ENCODE measurements at regions not wholly inside any gene's neighbourhood (a gene's known extent, or its start where the extent isn't known, plus 50 kb on each side); places are given as distances from the start of the nearest gene placed in this dataset.

DNA sequence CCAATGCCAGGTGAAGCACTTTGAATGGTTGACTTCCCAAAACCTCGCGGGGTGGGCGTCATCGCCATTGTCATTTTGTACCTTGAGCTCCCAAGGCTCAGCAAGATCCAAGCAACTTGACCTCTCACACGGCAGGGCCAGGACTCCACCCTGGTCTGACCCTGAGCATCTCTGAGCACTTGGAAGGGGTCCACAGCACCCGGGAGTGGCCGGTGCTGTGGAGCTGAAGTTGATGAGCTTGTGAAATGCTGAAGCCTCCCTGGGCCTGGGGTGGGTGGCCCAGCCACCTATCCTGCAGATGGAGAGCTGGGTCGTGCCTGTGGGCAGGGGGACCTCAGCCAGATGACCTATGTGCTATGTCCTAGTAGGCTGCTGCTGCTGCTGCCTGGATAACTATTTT lies 283.3 kb upstream of the FOXF1 start:
- no TSS peak for BruUV-seq (replicated peaks)
- CTCF ChIA-PET: no interaction called here
- in situ Hi-C loops (cut with HindIII; ENCODE audit: low pct_unique_long_range_greater_than_20kb, low sequenced_read_pairs) (no loop called here), intact Hi-C loops (cut with micrococcal nuclease; ENCODE audit: unreplicated experiment) (no loop called here)
- H3K4me1 ChIP-seq (ENCODE audit: control insufficient read depth, insufficient read depth, low read length): no peaks in the 10 kb centered on the region
- H3K9me3 ChIP-seq (ENCODE audit: control insufficient read depth, insufficient read depth, low read depth, low read length): no peaks in the 10 kb centered on the region
- ATAC-seq (no peak), DNase-seq (ENCODE audit: low read depth, low spot score) (no peak)
- no peak overlapping the region for H3K4me3 ChIP-seq (ENCODE audit: low read depth in 2 of 2, low read length in 2 of 2)
- no peaks in the 10 kb centered on the region for H3K36me3 ChIP-seq (ENCODE audit: control insufficient read depth, insufficient read depth, low read length)
- POLR2A ChIA-PET: interaction anchor here (0.6 kb wide), 1 partner anchor 8 kb away, joined by 4 read pairs; no protein-coding TSS in a partner anchor
- no peak overlapping the region for H3K27ac ChIP-seq (ENCODE audit: low read length)
- peaks cover 13% of the 10 kb centered on the region for H3K27me3 ChIP-seq (ENCODE audit: control insufficient read depth, insufficient read depth, low read length)
- TF ChIP-seq TCF7L2 (IDR thresholded peaks at IDR 0.05; ENCODE audit: low read depth, low read length) (no peak), SIN3A (IDR thresholded peaks at IDR 0.05; ENCODE audit: borderline replicate concordance, insufficient read depth, low read depth, low read length) (no peak), POLR2AphosphoS5 (IDR thresholded peaks at IDR 0.05; ENCODE audit: low read depth, low read length) (no peak)
- TF ChIP-seq, protein P1, sequence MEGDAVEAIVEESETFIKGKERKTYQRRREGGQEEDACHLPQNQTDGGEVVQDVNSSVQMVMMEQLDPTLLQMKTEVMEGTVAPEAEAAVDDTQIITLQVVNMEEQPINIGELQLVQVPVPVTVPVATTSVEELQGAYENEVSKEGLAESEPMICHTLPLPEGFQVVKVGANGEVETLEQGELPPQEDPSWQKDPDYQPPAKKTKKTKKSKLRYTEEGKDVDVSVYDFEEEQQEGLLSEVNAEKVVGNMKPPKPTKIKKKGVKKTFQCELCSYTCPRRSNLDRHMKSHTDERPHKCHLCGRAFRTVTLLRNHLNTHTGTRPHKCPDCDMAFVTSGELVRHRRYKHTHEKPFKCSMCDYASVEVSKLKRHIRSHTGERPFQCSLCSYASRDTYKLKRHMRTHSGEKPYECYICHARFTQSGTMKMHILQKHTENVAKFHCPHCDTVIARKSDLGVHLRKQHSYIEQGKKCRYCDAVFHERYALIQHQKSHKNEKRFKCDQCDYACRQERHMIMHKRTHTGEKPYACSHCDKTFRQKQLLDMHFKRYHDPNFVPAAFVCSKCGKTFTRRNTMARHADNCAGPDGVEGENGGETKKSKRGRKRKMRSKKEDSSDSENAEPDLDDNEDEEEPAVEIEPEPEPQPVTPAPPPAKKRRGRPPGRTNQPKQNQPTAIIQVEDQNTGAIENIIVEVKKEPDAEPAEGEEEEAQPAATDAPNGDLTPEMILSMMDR (IDR thresholded peaks at IDR 0.05): no peak
- TF ChIP-seq, protein P2, sequence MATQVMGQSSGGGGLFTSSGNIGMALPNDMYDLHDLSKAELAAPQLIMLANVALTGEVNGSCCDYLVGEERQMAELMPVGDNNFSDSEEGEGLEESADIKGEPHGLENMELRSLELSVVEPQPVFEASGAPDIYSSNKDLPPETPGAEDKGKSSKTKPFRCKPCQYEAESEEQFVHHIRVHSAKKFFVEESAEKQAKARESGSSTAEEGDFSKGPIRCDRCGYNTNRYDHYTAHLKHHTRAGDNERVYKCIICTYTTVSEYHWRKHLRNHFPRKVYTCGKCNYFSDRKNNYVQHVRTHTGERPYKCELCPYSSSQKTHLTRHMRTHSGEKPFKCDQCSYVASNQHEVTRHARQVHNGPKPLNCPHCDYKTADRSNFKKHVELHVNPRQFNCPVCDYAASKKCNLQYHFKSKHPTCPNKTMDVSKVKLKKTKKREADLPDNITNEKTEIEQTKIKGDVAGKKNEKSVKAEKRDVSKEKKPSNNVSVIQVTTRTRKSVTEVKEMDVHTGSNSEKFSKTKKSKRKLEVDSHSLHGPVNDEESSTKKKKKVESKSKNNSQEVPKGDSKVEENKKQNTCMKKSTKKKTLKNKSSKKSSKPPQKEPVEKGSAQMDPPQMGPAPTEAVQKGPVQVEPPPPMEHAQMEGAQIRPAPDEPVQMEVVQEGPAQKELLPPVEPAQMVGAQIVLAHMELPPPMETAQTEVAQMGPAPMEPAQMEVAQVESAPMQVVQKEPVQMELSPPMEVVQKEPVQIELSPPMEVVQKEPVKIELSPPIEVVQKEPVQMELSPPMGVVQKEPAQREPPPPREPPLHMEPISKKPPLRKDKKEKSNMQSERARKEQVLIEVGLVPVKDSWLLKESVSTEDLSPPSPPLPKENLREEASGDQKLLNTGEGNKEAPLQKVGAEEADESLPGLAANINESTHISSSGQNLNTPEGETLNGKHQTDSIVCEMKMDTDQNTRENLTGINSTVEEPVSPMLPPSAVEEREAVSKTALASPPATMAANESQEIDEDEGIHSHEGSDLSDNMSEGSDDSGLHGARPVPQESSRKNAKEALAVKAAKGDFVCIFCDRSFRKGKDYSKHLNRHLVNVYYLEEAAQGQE (IDR thresholded peaks at IDR 0.05; ENCODE audit: insufficient read depth in 1 of 2, low read depth in 2 of 2, low read length in 1 of 2): no peak

DNA sequence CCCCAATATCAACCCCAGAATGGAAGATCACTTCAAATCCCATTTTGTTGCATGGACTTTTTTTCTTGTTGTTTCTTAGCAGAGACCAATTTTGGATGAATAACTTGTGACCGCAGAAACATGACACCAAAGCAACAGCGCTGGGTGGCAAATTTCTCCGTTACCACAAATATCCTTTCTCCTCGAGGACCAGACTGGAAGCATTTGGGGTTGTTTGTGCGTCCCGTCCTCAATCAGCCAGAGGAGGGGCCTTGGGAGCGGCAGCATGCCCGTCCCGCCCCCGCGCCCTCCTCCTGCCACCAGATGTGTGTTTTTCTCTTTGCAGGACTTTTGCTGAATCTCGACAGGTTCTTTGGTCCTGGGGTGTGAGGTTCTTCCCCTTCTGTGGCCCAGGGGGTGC lies 282.5 kb upstream of the FOXF1 start:
- intact Hi-C loops (cut with micrococcal nuclease; ENCODE audit: unreplicated experiment) (no loop called here), in situ Hi-C loops (cut with HindIII; ENCODE audit: low pct_unique_long_range_greater_than_20kb, low sequenced_read_pairs) (no loop called here)
- DNase-seq (ENCODE audit: low read depth, low spot score) (no peak), ATAC-seq (no peak)
- CTCF ChIA-PET: no interaction called here
- no peak overlapping the region for H3K27ac ChIP-seq (ENCODE audit: low read length)
- TF ChIP-seq SIN3A (IDR thresholded peaks at IDR 0.05; ENCODE audit: borderline replicate concordance, insufficient read depth, low read depth, low read length): no peak
- TF ChIP-seq, protein P2 (IDR thresholded peaks at IDR 0.05; ENCODE audit: insufficient read depth in 1 of 2, low read depth in 2 of 2, low read length in 1 of 2): no peak
- TF ChIP-seq, protein P1 (IDR thresholded peaks at IDR 0.05): no peak
- no peak for TF ChIP-seq POLR2AphosphoS5 (IDR thresholded peaks at IDR 0.05; ENCODE audit: low read depth, low read length)
- no peak for TF ChIP-seq TCF7L2 (IDR thresholded peaks at IDR 0.05; ENCODE audit: low read depth, low read length)
- no peaks in the 10 kb centered on the region for H3K36me3 ChIP-seq (ENCODE audit: control insufficient read depth, insufficient read depth, low read length)
- no TSS peak for BruUV-seq (replicated peaks)
- no peak overlapping the region for H3K4me3 ChIP-seq (ENCODE audit: low read depth in 2 of 2, low read length in 2 of 2)
- no peaks in the 10 kb centered on the region for H3K9me3 ChIP-seq (ENCODE audit: control insufficient read depth, insufficient read depth, low read depth, low read length)
- H3K4me1 ChIP-seq (ENCODE audit: control insufficient read depth, insufficient read depth, low read length): no peaks in the 10 kb centered on the region
- H3K27me3 ChIP-seq (ENCODE audit: control insufficient read depth, insufficient read depth, low read length): peaks cover 7% of the 10 kb centered on the region
- POLR2A ChIA-PET: no interaction called here

Data from Panc1 (cell line).